H9 (cell line): ENCODE measurements at regions not wholly inside any gene's neighbourhood (a gene's known extent, or its start where the extent isn't known, plus 50 kb on each side); places are given as distances from the start of the nearest gene placed in this dataset.

Source experiments
- DNase-seq: peaks from one replicate; pipeline ENCODE4 v3.0.0-alpha.2; 2017
- H2AFZ ChIP-seq: one replicate; pipeline ENCODE4 v1.6.1; 2013; ENCODE audit warnings: mild to moderate bottlenecking, low read length, control low read depth, moderate library complexity
- H2AK5ac ChIP-seq: 2 replicates; pipeline ENCODE4 v1.6.1; 2013; ENCODE audit warnings: low read length, control low read depth, mixed read lengths; ENCODE audit not compliant: insufficient read length
- H2BK120ac ChIP-seq: one replicate; pipeline ENCODE4 v1.6.1; 2013; ENCODE audit warnings: low read depth, mild to moderate bottlenecking, low read length, control low read depth, inconsistent platforms; ENCODE audit not compliant: poor library complexity, severe bottlenecking
- H2BK12ac ChIP-seq: 2 replicates; pipeline ENCODE4 v1.6.1; 2013; ENCODE audit warnings: low read length, control low read depth, mixed read lengths, low read depth; ENCODE audit not compliant: insufficient read length
- H2BK15ac ChIP-seq: 2 replicates; pipeline ENCODE4 v1.6.1; 2013; ENCODE audit warnings: low read depth, low read length, control low read depth
- H2BK20ac ChIP-seq: one replicate; pipeline ENCODE4 v1.6.1; 2013; ENCODE audit warnings: low read depth, mild to moderate bottlenecking, low read length, control low read depth, inconsistent platforms; ENCODE audit not compliant: poor library complexity, severe bottlenecking
- H2BK5ac ChIP-seq: 2 replicates; pipeline ENCODE4 v1.6.1; 2013; ENCODE audit warnings: low read length, control low read depth, mixed read lengths; ENCODE audit not compliant: insufficient read length
- H3K14ac ChIP-seq: 2 replicates; pipeline ENCODE4 v1.6.1; 2013; ENCODE audit warnings: low read length, control low read depth; ENCODE audit not compliant: insufficient read depth
- H3K18ac ChIP-seq: 2 replicates; pipeline ENCODE4 v1.6.1; 2013; ENCODE audit warnings: low read depth, mild to moderate bottlenecking, mixed read lengths, low read length, control low read depth; ENCODE audit not compliant: insufficient read length
- H3K23ac ChIP-seq: 2 replicates; pipeline ENCODE4 v1.6.1; 2013; ENCODE audit warnings: low read length, control low read depth, mixed read lengths, low read depth; ENCODE audit not compliant: insufficient read length
- H3K23me2 ChIP-seq: 2 replicates; pipeline ENCODE4 v1.6.1; 2013; ENCODE audit warnings: low read depth, mild to moderate bottlenecking, mixed read lengths, low read length, control low read depth; ENCODE audit not compliant: insufficient read length, poor library complexity, severe bottlenecking
- H3K27ac ChIP-seq: 2 replicates; pipeline ENCODE4 v1.5.1; 2013; ENCODE audit warnings: low read length, control low read depth, mixed read lengths, low read depth; ENCODE audit not compliant: insufficient read length
- H3K27me3 ChIP-seq: 2 replicates; pipeline ENCODE4 v1.6.1; 2013; ENCODE audit warnings: low read length, control low read depth, inconsistent platforms; ENCODE audit not compliant: insufficient read depth
- H3K4ac ChIP-seq: 2 replicates; pipeline ENCODE4 v1.6.1; 2013; ENCODE audit warnings: low read depth, mild to moderate bottlenecking, control low read depth, inconsistent platforms, low read length, moderate library complexity
- H3K4me1 ChIP-seq: 2 replicates; pipeline ENCODE4 v1.6.1; 2013; ENCODE audit warnings: low read length, control low read depth, inconsistent platforms; ENCODE audit not compliant: insufficient read depth
- H3K4me2 ChIP-seq: 2 replicates; pipeline ENCODE4 v1.6.1; 2013; ENCODE audit warnings: low read length, control low read depth, mixed read lengths; ENCODE audit not compliant: insufficient read length, insufficient read depth
- H3K56ac ChIP-seq: 2 replicates; pipeline ENCODE4 v1.6.1; 2013; ENCODE audit warnings: low read depth, mild to moderate bottlenecking, mixed read lengths, low read length, control low read depth; ENCODE audit not compliant: insufficient read length
- H3K79me1 ChIP-seq: 2 replicates; pipeline ENCODE4 v1.6.1; 2013; ENCODE audit warnings: low read depth, mild to moderate bottlenecking, moderate library complexity, low read length, control low read depth, inconsistent platforms; ENCODE audit not compliant: insufficient read depth, poor library complexity, severe bottlenecking
- H3K79me2 ChIP-seq: 2 replicates; pipeline ENCODE4 v1.6.1; 2013; ENCODE audit warnings: low read length, control low read depth, inconsistent platforms; ENCODE audit not compliant: insufficient read depth
- H3K9ac ChIP-seq: 2 replicates; pipeline ENCODE4 v1.6.1; 2013; ENCODE audit warnings: low read length, control low read depth, mixed read lengths; ENCODE audit not compliant: insufficient read length; ENCODE audit errors: extremely low read depth
- H3K9me3 ChIP-seq: one replicate; pipeline ENCODE4 v1.6.1; 2013; ENCODE audit warnings: low read depth, low read length, inconsistent platforms; ENCODE audit not compliant: control insufficient read depth
- H3T11ph ChIP-seq: one replicate; pipeline ENCODE4 v1.6.1; 2013; ENCODE audit warnings: mild to moderate bottlenecking, low read length, control low read depth, inconsistent platforms
- H4K20me1 ChIP-seq: one replicate; pipeline ENCODE4 v1.6.1; 2013; ENCODE audit not compliant: control insufficient read depth, insufficient read length, insufficient read depth
- H4K5ac ChIP-seq: 2 replicates; pipeline ENCODE4 v1.6.1; 2013; ENCODE audit warnings: low read depth, mild to moderate bottlenecking, mixed read lengths, low read length, control low read depth; ENCODE audit not compliant: insufficient read length
- H4K8ac ChIP-seq: replicated peaks from 2 replicates; pipeline ENCODE4 v1.6.1; 2013; ENCODE audit warnings: low read length, control low read depth, mixed read lengths, low read depth; ENCODE audit not compliant: insufficient read length
- H4K91ac ChIP-seq: 2 replicates; pipeline ENCODE4 v1.6.1; 2013; ENCODE audit warnings: low read depth, mild to moderate bottlenecking, moderate library complexity, mixed read lengths, low read length, control low read depth; ENCODE audit not compliant: insufficient read length
- H3K27ac Mint-ChIP-seq, 3 experiments: 2 replicates in 2 of 3; 3 replicates in 1 of 3; pipeline ENCODE4 v1.8.0; 2020 to 2021; ENCODE audit warnings: mixed read lengths in 3 of 3, mild to moderate bottlenecking in 1 of 3, moderate library complexity in 1 of 3
- H3K27me3 Mint-ChIP-seq: 2 replicates; pipeline ENCODE4 v1.8.0; 2021; ENCODE audit warnings: low read depth, mild to moderate bottlenecking, moderate library complexity, mixed read lengths
- H3K36me3 Mint-ChIP-seq, 3 experiments: 2 replicates in 2 of 3; 3 replicates in 1 of 3; pipeline ENCODE4 v1.8.0; 2020 to 2021; ENCODE audit warnings: low read depth in 3 of 3, mixed read lengths in 3 of 3; ENCODE audit not compliant: insufficient read depth in 1 of 3
- H3K4me1 Mint-ChIP-seq, 2 experiments: 2 replicates each; pipeline ENCODE4 v1.8.0; 2020; ENCODE audit warnings: mixed read lengths in 2 of 2
- H3K4me3 Mint-ChIP-seq, 2 experiments: 2 replicates in 1 of 2; 3 replicates in 1 of 2; pipeline ENCODE4 v1.8.0; 2020 to 2021; ENCODE audit warnings: mild to moderate bottlenecking in 2 of 2, mixed read lengths in 2 of 2, moderate library complexity in 1 of 2
- H3K9me3 Mint-ChIP-seq, 2 experiments: 2 replicates in 1 of 2; 3 replicates in 1 of 2; pipeline ENCODE4 v1.8.0; 2020; ENCODE audit warnings: mild to moderate bottlenecking in 2 of 2, mixed read lengths in 2 of 2, moderate library complexity in 1 of 2
- CTCF ChIP-seq: fragments of 200-600 bp; sonication (generic); conservative IDR thresholded peaks from 3 replicates; pipeline ENCODE4 v1.8.0; 2021; ENCODE audit warnings: antibody characterized with exemption, mild to moderate bottlenecking
- WGBS: extraction: QIAGEN DNeasy Blood & Tissue Kit; methylation state at CpG from one replicate; pipeline ENCODE4 v1.1.7; 2013; ENCODE audit warnings: missing lambda C conversion rate, low lambda C conversion rate, mixed read lengths; ENCODE audit not compliant: insufficient read length; ENCODE audit errors: extremely low coverage; 5-methylcytosine and 5-hydroxymethylcytosine counted together

- H3K27ac Mint-ChIP-seq, result peak overlapping the region in 2 of 3 experiments; percentile 65 to 96; a peak in 4 of 7 replicates
- Histone ChIP-seq H4K5ac (no peak overlapping the region), H3K14ac (no peak overlapping the region), H2BK120ac (no peak overlapping the region), H3K9me3 (no peaks in the 10 kb centered on the region), H3K23ac (no peak overlapping the region), H4K20me1 (no peaks in the 10 kb centered on the region), H3K4me1 (peaks cover 2% of the 10 kb centered on the region; the same call in 1 of the 2 replicates), H4K8ac (no peak overlapping the region), H2BK5ac (no peak overlapping the region), H2BK12ac (no peak overlapping the region), H2BK20ac (no peak overlapping the region), H3K56ac (no peak overlapping the region), H2BK15ac (no peak overlapping the region), H3K23me2 (no peaks in the 10 kb centered on the region), H3K27ac (peak overlapping the region; percentile 70), H3K18ac (no peak overlapping the region), H3K79me2 (no peaks in the 10 kb centered on the region), H4K91ac (no peak overlapping the region), H3K9ac (no peak overlapping the region), H2AFZ (no peak overlapping the region), H3K79me1 (no peaks in the 10 kb centered on the region), H3K4me2 (peak overlapping the region; percentile 73), H3K27me3 (no peaks in the 10 kb centered on the region), H3K4ac (no peak overlapping the region), H3T11ph (no peak overlapping the region), H2AK5ac (no peak overlapping the region)
- peaks cover 45 to 53% of the 10 kb centered on the region in 2 experiments for H3K4me1 Mint-ChIP-seq
- peaks cover 9 to 22% (median 18%) of the 10 kb centered on the region in 3 experiments; a peak in 6 of 7 replicates for H3K36me3 Mint-ChIP-seq
- TF ChIP-seq CTCF, result no peak
- H3K9me3 Mint-ChIP-seq, result peaks cover 14 to 16% of the 10 kb centered on the region in 2 experiments
- 0 out of 5 replicates have a peak overlapping the region, but pooled peaks of 1 of the 2 experiments have one; percentile 30 for H3K4me3 Mint-ChIP-seq
- no peak for DNase-seq
- peaks cover 37% of the 10 kb centered on the region for H3K27me3 Mint-ChIP-seq
- WGBS, result no CpG with 5 or more reads among the region's 1 CpG
Observed at GRCh38 chr2:183408562-183408961, 284.3 kb downstream of the NUP35 start.
